GM23338 (cell line): ENCODE measurements at regions not wholly inside any gene's neighbourhood (a gene's known extent, or its start where the extent isn't known, plus 50 kb on each side); places are given as distances from the start of the nearest gene placed in this dataset.
A peak's percentile ranks its signal among the peaks of the same experiment; 100 is the strongest.

Source experiments
- ATAC-seq: fragments of 200-7000 bp; cut with Tn5 transposase; 3 replicates; pipeline ENCODE4 v1.9.1; 2020
- DNase-seq: peaks from one replicate; pipeline ENCODE4 v3.0.0-alpha.2; 2015; ENCODE audit warnings: low spot score
- H2AFZ ChIP-seq: fragments of 200-600 bp; sonication (generic); 2 replicates; pipeline ENCODE4 v1.8.0; 2016; ENCODE audit warnings: antibody characterized with exemption, mild to moderate bottlenecking, moderate library complexity
- H3F3A ChIP-seq: fragments of 200-600 bp; sonication (generic); replicated peaks from 2 replicates; pipeline ENCODE4 v1.8.0; 2017; ENCODE audit warnings: antibody characterized with exemption, mixed run types, low read depth
- H3K27ac ChIP-seq: fragments of 200-600 bp; sonication (generic); 2 replicates; pipeline ENCODE4 v1.6.1; 2016; ENCODE audit warnings: low read depth
- H3K27me3 ChIP-seq: fragments of 200-600 bp; sonication (generic); 2 replicates; pipeline ENCODE4 v1.8.0; 2016; ENCODE audit warnings: mild to moderate bottlenecking, mixed run types, moderate library complexity; ENCODE audit not compliant: insufficient read depth
- H3K36me3 ChIP-seq: fragments of 200-600 bp; sonication (generic); 2 replicates; pipeline ENCODE4 v1.8.0; 2016; ENCODE audit warnings: mild to moderate bottlenecking; ENCODE audit not compliant: insufficient read depth
- H3K4me1 ChIP-seq: fragments of 200-600 bp; sonication (generic); 2 replicates; pipeline ENCODE4 v1.8.0; 2016; ENCODE audit warnings: mild to moderate bottlenecking, moderate library complexity; ENCODE audit not compliant: insufficient read depth
- H3K4me2 ChIP-seq: fragments of 200-600 bp; sonication (generic); 2 replicates; pipeline ENCODE4 v1.7.1; 2017; ENCODE audit warnings: mixed run types
- H3K4me3 ChIP-seq: fragments of 200-600 bp; sonication (generic); 2 replicates; pipeline ENCODE4 v1.6.1; 2016; ENCODE audit warnings: mixed run types
- H3K79me2 ChIP-seq: fragments of 200-600 bp; sonication (generic); replicated peaks from 2 replicates; pipeline ENCODE4 v1.8.0; 2017; ENCODE audit warnings: mild to moderate bottlenecking; ENCODE audit not compliant: insufficient read depth
- H3K9me2 ChIP-seq: fragments of 200-600 bp; sonication (generic); 2 replicates; pipeline ENCODE4 v1.8.0; 2017; ENCODE audit not compliant: insufficient read depth
- H4K20me1 ChIP-seq: fragments of 200-600 bp; sonication (generic); replicated peaks from 2 replicates; pipeline ENCODE4 v1.8.0; 2017; ENCODE audit warnings: mild to moderate bottlenecking; ENCODE audit not compliant: insufficient read depth
- H3K27ac Mint-ChIP-seq: 2 replicates; pipeline ENCODE4 v1.8.0; 2020; ENCODE audit warnings: inconsistent platforms, mild to moderate bottlenecking, moderate library complexity, mixed read lengths
- H3K27me3 Mint-ChIP-seq: 3 replicates; pipeline ENCODE4 v1.8.0; 2022; ENCODE audit warnings: low read depth, mild to moderate bottlenecking, moderate library complexity, mixed read lengths, inconsistent platforms; ENCODE audit not compliant: insufficient read depth, poor library complexity
- H3K36me3 Mint-ChIP-seq: 3 replicates; pipeline ENCODE4 v1.8.0; 2021; ENCODE audit warnings: low read depth, mild to moderate bottlenecking, inconsistent platforms, moderate library complexity, mixed read lengths
- H3K4me1 Mint-ChIP-seq: 3 replicates; pipeline ENCODE4 v1.8.0; 2020; ENCODE audit warnings: mild to moderate bottlenecking, inconsistent platforms, mixed read lengths
- H3K4me3 Mint-ChIP-seq: 3 replicates; pipeline ENCODE4 v1.8.0; 2021; ENCODE audit warnings: moderate library complexity, mild to moderate bottlenecking, inconsistent platforms, mixed read lengths
- H3K9me3 Mint-ChIP-seq: 3 replicates; pipeline ENCODE4 v1.8.0; 2020; ENCODE audit warnings: moderate library complexity, mild to moderate bottlenecking, inconsistent platforms, mixed read lengths
- CREB1 ChIP-seq: fragments of 250-450 bp; sonication (Bioruptor Pico); IDR thresholded peaks from 2 replicates; pipeline ENCODE4 v1.5.0; 2020; ENCODE audit warnings: low read depth, mild to moderate bottlenecking, moderate library complexity
- EZH2 ChIP-seq: fragments of 200-600 bp; sonication (generic); IDR thresholded peaks from one replicate; pipeline ENCODE4 v1.8.0; 2017; ENCODE audit warnings: antibody characterized with exemption, mild to moderate bottlenecking, low read depth; ENCODE audit not compliant: unreplicated experiment
- EZH2phosphoT487 ChIP-seq: fragments of 200-600 bp; sonication (generic); IDR thresholded peaks from one replicate; pipeline ENCODE4 v1.8.1; 2018; ENCODE audit warnings: antibody characterized with exemption; ENCODE audit not compliant: unreplicated experiment
- JUNB ChIP-seq: IDR thresholded peaks from one replicate; pipeline ENCODE4 v1.6.1; 2016; ENCODE audit warnings: antibody characterized with exemption; ENCODE audit not compliant: unreplicated experiment
- NANOG ChIP-seq: IDR thresholded peaks from 2 replicates; pipeline ENCODE4 v1.6.1; 2016; ENCODE audit warnings: antibody characterized with exemption, borderline replicate concordance
- POLR2AphosphoS5 ChIP-seq: IDR thresholded peaks from 2 replicates; pipeline ENCODE4 v1.6.1; 2016; ENCODE audit warnings: antibody characterized with exemption, low read depth
- STAT1 ChIP-seq: IDR thresholded peaks from one replicate; pipeline ENCODE4 v1.6.1; 2016; ENCODE audit warnings: antibody characterized with exemption; ENCODE audit not compliant: unreplicated experiment
- ZNF114 ChIP-seq: fragments of 250-450 bp; sonication (Bioruptor Pico); IDR thresholded peaks from 2 replicates; pipeline ENCODE4 v1.5.0; 2020; ENCODE audit warnings: mild to moderate bottlenecking, moderate library complexity
- ZNF331 ChIP-seq: fragments of 250-450 bp; sonication (Bioruptor Pico); IDR thresholded peaks from 2 replicates; pipeline ENCODE4 v1.5.0; 2020; ENCODE audit warnings: low read depth, mild to moderate bottlenecking, moderate library complexity
- TF ChIP-seq, protein P1 (sequence below): IDR thresholded peaks from one replicate; pipeline ENCODE4 v1.6.1; 2018; ENCODE audit warnings: antibody characterized with exemption; ENCODE audit not compliant: unreplicated experiment
- TF ChIP-seq, protein P2 (sequence below): IDR thresholded peaks from 2 replicates; pipeline ENCODE4 v1.6.1; 2016; ENCODE audit warnings: antibody characterized with exemption
- TF ChIP-seq, protein P3 (sequence below), 2 experiments: fragments of 200-600 bp in 1 of 2; sonication (generic) in 1 of 2; conservative IDR thresholded peaks; 2 replicates each; pipeline versions ENCODE4 v1.5.1 to v1.6.1; 2016 to 2017; ENCODE audit warnings: antibody characterized with exemption in 2 of 2, low read depth in 2 of 2, mild to moderate bottlenecking in 2 of 2, moderate library complexity in 1 of 2

DNA sequence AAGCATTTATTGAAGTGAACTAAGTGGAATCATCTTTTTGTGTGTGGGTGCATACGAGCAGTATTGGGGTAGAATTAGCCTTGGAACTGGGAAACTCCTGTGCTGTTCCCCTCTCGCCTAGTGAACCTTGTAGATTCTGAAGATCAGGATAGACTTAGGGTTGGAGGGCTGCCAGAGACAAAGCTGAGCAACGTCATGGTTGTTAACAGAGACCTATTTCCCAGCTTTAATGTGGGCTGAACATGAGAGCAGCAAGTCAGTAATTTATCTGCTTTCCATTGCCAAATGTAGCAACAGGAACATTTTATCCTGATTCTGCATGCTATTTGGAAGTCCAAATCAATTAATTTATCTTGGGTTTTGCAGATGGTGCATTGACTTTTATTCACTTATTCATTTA, 246.6 kb downstream of the IL20RB start:
- Mint-ChIP-seq H3K9me3 (peaks cover 7% of the 10 kb centered on the region), H3K4me3 (no peak overlapping the region), H3K4me1 (peaks cover 4% of the 10 kb centered on the region; the same call in 2 of the 3 replicates), H3K27me3 (no peaks in the 10 kb centered on the region), H3K27ac (0 out of 2 replicates have a peak overlapping the region, but pooled peaks have one; percentile 23), H3K36me3 (peaks cover 6% of the 10 kb centered on the region; the same call in 1 of the 3 replicates)
- no peaks in the 10 kb centered on the region for H3K79me2 ChIP-seq
- H3K4me2 ChIP-seq: no peak overlapping the region
- 0 out of 2 replicates have a peak, but pooled peaks cover 6% of the 10 kb centered on the region for H3K9me2 ChIP-seq
- no peaks in the 10 kb centered on the region for H3K27me3 ChIP-seq
- no peak for DNase-seq
- no peaks in the 10 kb centered on the region for H3K36me3 ChIP-seq
- H4K20me1 ChIP-seq: no peaks in the 10 kb centered on the region
- H3K4me1 ChIP-seq: no peaks in the 10 kb centered on the region
- no peak for ATAC-seq
- TF ChIP-seq, protein P1, sequence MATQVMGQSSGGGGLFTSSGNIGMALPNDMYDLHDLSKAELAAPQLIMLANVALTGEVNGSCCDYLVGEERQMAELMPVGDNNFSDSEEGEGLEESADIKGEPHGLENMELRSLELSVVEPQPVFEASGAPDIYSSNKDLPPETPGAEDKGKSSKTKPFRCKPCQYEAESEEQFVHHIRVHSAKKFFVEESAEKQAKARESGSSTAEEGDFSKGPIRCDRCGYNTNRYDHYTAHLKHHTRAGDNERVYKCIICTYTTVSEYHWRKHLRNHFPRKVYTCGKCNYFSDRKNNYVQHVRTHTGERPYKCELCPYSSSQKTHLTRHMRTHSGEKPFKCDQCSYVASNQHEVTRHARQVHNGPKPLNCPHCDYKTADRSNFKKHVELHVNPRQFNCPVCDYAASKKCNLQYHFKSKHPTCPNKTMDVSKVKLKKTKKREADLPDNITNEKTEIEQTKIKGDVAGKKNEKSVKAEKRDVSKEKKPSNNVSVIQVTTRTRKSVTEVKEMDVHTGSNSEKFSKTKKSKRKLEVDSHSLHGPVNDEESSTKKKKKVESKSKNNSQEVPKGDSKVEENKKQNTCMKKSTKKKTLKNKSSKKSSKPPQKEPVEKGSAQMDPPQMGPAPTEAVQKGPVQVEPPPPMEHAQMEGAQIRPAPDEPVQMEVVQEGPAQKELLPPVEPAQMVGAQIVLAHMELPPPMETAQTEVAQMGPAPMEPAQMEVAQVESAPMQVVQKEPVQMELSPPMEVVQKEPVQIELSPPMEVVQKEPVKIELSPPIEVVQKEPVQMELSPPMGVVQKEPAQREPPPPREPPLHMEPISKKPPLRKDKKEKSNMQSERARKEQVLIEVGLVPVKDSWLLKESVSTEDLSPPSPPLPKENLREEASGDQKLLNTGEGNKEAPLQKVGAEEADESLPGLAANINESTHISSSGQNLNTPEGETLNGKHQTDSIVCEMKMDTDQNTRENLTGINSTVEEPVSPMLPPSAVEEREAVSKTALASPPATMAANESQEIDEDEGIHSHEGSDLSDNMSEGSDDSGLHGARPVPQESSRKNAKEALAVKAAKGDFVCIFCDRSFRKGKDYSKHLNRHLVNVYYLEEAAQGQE: no peak
- H3K27ac ChIP-seq: no peak overlapping the region
- no peak overlapping the region for H2AFZ ChIP-seq
- no peaks in the 10 kb centered on the region for H3F3A ChIP-seq
- H3K4me3 ChIP-seq: no peak overlapping the region

DNA sequence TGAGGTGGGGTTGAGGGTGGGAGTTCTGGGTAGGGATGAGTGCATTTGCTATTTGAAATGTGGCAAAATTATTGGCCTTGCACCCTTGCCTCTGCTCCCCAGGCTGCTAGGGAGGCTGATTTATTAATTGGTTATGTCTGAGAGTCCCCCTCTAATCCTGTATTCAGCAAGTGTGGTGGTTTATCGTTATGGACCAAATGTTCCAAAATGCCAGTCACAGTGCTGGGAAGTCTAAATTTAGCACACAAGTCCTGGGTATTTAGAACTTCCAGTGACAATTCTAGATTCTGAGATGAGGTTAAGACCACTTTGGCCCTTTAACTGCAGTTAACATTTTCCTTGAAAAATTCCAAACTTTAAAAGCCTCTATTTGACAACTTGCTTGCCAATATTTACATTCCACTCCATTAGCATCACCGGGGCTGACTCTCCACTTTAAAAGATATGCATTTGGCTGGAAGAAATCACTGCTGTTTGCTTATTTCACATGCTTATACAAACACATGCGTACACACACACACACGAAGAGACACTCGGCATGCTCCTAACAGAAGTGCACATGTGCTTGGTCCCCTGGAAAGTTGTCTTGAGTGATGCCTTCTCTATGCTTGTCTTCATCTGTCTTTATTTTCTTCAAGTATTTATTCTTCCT, 247.7 kb downstream of the IL20RB start:
- Histone ChIP-seq H3K4me1 (no peaks in the 10 kb centered on the region), H3F3A (no peaks in the 10 kb centered on the region), H3K27ac (no peak overlapping the region), H4K20me1 (no peaks in the 10 kb centered on the region), H2AFZ (no peak overlapping the region; the same call in 1 of the 2 replicates), H3K4me2 (no peak overlapping the region), H3K36me3 (no peaks in the 10 kb centered on the region), H3K9me2 (peaks cover 9% of the 10 kb centered on the region; the same call in 1 of the 2 replicates), H3K79me2 (no peaks in the 10 kb centered on the region), H3K27me3 (no peaks in the 10 kb centered on the region), H3K4me3 (no peak overlapping the region)
- Mint-ChIP-seq H3K4me1 (peaks cover 4% of the 10 kb centered on the region; the same call in 2 of the 3 replicates), H3K27ac (no peak overlapping the region), H3K36me3 (no peaks in the 10 kb centered on the region), H3K9me3 (no peaks in the 10 kb centered on the region), H3K27me3 (no peaks in the 10 kb centered on the region), H3K4me3 (no peak overlapping the region)
- ATAC-seq (no peak), DNase-seq (no peak)
- TF ChIP-seq POLR2AphosphoS5 (no peak), ZNF114 (no peak), STAT1 (no peak), EZH2phosphoT487 (no peak), CREB1 (CRISPR knock-in tag) (no peak), ZNF331 (CRISPR knock-in tag) (no peak), EZH2 (no peak), NANOG (no peak), JUNB (no peak)
- TF ChIP-seq, protein P1: no peak
- TF ChIP-seq, protein P2, sequence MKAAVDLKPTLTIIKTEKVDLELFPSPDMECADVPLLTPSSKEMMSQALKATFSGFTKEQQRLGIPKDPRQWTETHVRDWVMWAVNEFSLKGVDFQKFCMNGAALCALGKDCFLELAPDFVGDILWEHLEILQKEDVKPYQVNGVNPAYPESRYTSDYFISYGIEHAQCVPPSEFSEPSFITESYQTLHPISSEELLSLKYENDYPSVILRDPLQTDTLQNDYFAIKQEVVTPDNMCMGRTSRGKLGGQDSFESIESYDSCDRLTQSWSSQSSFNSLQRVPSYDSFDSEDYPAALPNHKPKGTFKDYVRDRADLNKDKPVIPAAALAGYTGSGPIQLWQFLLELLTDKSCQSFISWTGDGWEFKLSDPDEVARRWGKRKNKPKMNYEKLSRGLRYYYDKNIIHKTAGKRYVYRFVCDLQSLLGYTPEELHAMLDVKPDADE: no peak
- TF ChIP-seq, protein P3, sequence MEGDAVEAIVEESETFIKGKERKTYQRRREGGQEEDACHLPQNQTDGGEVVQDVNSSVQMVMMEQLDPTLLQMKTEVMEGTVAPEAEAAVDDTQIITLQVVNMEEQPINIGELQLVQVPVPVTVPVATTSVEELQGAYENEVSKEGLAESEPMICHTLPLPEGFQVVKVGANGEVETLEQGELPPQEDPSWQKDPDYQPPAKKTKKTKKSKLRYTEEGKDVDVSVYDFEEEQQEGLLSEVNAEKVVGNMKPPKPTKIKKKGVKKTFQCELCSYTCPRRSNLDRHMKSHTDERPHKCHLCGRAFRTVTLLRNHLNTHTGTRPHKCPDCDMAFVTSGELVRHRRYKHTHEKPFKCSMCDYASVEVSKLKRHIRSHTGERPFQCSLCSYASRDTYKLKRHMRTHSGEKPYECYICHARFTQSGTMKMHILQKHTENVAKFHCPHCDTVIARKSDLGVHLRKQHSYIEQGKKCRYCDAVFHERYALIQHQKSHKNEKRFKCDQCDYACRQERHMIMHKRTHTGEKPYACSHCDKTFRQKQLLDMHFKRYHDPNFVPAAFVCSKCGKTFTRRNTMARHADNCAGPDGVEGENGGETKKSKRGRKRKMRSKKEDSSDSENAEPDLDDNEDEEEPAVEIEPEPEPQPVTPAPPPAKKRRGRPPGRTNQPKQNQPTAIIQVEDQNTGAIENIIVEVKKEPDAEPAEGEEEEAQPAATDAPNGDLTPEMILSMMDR (conservative IDR thresholded peaks at IDR 0.05; ENCODE audit: low read depth in 2 of 2): no peak
